ENCODE measurements at regions not wholly inside any gene's neighbourhood (a gene's known extent, or its start where the extent isn't known, plus 50 kb on each side); places are given as distances from the start of the nearest gene placed in this dataset.

DNA sequence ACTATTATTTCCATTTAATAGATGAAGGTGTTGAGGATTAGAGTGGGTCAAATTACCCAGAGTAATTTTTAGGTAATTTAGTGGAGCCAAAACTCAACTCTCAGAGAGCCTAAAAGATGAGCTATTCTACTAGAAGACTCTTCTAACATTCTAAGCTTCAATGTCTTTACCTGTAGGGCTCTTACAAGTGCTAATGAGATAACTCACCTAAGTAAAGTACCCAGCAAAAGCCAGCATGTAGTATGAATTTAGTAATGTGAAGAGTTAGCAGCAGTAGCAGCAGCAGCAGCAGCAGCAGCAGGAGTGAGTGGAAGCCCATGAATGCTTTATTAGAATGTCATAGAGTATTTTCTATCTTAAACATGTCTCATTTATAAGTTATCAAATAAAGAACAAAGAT, 1239.2 kb downstream of the FAM181B start:
- H2BK20ac ChIP-seq (ENCODE audit: low read length): no peak overlapping the region
- no peak overlapping the region for H3K4me3 ChIP-seq (ENCODE audit: extremely low read depth in 1 of 4, insufficient read depth in 2 of 4, low read depth in 3 of 4, low read length in 4 of 4)
- FAIRE-seq (no peak), DNase-seq (ENCODE audit: low read depth in 1 of 2, low spot score in 2 of 2) (no peak)
- H4K91ac ChIP-seq (replicated peaks; ENCODE audit: insufficient read length, low read length): no peak overlapping the region
- no peaks in the 10 kb centered on the region for H3K36me3 ChIP-seq (ENCODE audit: control insufficient read depth in 2 of 4, insufficient read depth in 4 of 4, low read length in 3 of 4)
- H4K8ac ChIP-seq (ENCODE audit: extremely low read depth, insufficient read depth, low read length): no peak overlapping the region
- H3K23ac ChIP-seq (ENCODE audit: insufficient read length): no peak overlapping the region
- H3K9me3 ChIP-seq (ENCODE audit: insufficient read depth in 2 of 2, low read depth in 1 of 2, low read length in 1 of 2): no peaks in the 10 kb centered on the region
- H2BK120ac ChIP-seq (replicated peaks; ENCODE audit: low read depth, low read length): no peak overlapping the region
- no peaks in the 10 kb centered on the region for H3K23me2 ChIP-seq (ENCODE audit: low read depth, low read length)
- no peak overlapping the region for H3K9ac ChIP-seq (replicated peaks in 1 of 4; ENCODE audit: extremely low read depth in 1 of 4, low read depth in 3 of 4, low read length in 3 of 4)
- no peaks in the 10 kb centered on the region for H3K79me2 ChIP-seq (ENCODE audit: control insufficient read depth in 1 of 2, insufficient read depth in 2 of 2, low read length in 2 of 2)
- no peak overlapping the region for H2AFZ ChIP-seq (ENCODE audit: low read length)
- H3K4me2 ChIP-seq (ENCODE audit: insufficient read depth in 1 of 2, low read depth in 2 of 2, low read length in 2 of 2): no peak overlapping the region
- H2BK5ac ChIP-seq (ENCODE audit: low read depth, low read length): no peak overlapping the region
- H3K4ac ChIP-seq (replicated peaks; ENCODE audit: insufficient read length, low read depth, low read length): no peak overlapping the region
- no peak overlapping the region for H3K18ac ChIP-seq (ENCODE audit: extremely low read depth, low read length)
- H3K27me3 ChIP-seq (replicated peaks in 1 of 4; ENCODE audit: control insufficient read depth in 3 of 4, extremely low read depth in 1 of 4, insufficient read depth in 3 of 4, low read length in 3 of 4): no peaks in the 10 kb centered on the region
- H3K27ac ChIP-seq (ENCODE audit: low read depth, low read length): no peak overlapping the region
- peaks cover 0 to 3% (median 2%) of the 10 kb centered on the region in 4 experiments; a peak in 3 of 7 replicates for H3K4me1 ChIP-seq (replicated peaks in 1 of 4; ENCODE audit: control insufficient read depth in 3 of 4, insufficient read depth in 4 of 4, low read length in 3 of 4)
- no peaks in the 10 kb centered on the region for H3K79me1 ChIP-seq (ENCODE audit: low read depth, low read length)
- no peak overlapping the region for H4K5ac ChIP-seq (ENCODE audit: insufficient read length, low read depth, low read length)
- H2BK12ac ChIP-seq (ENCODE audit: low read depth, low read length): no peak overlapping the region
- CTCF ChIA-PET (ENCODE audit: partially characterized antibody): interaction anchor here (0.8 kb wide), 1 partner anchor 11 kb away, joined by 3 read pairs; no protein-coding TSS in a partner anchor
- no peak overlapping the region for H2AK5ac ChIP-seq (ENCODE audit: low read depth, low read length)
- H4K20me1 ChIP-seq (replicated peaks in 1 of 2; ENCODE audit: control insufficient read depth in 1 of 2, insufficient read depth in 2 of 2, low read length in 2 of 2): no peaks in the 10 kb centered on the region
- H3K14ac ChIP-seq (ENCODE audit: insufficient read length): no peak overlapping the region
- POLR2A ChIA-PET (ENCODE audit: partially characterized antibody): no interaction called here
- H3K56ac ChIP-seq (replicated peaks; ENCODE audit: insufficient read length, low read depth, low read length): no peak overlapping the region
- H2BK15ac ChIP-seq (ENCODE audit: low read length): no peak overlapping the region
- TF ChIP-seq HDAC2 (IDR thresholded peaks at IDR 0.05; ENCODE audit: borderline replicate concordance in 1 of 2, low read depth in 2 of 2, low read length in 2 of 2): no peak
- TF ChIP-seq RAD21 (IDR thresholded peaks at IDR 0.05 in 1 of 2, conservative IDR thresholded peaks at IDR 0.05 in 1 of 2; ENCODE audit: low read depth in 2 of 2, low read length in 2 of 2): no peak
- TF ChIP-seq YY1 (IDR thresholded peaks at IDR 0.05; ENCODE audit: low read depth, low read length): no peak
- no peak for TF ChIP-seq FOSL1 (IDR thresholded peaks at IDR 0.05; ENCODE audit: insufficient read depth, low read depth, low read length)
- TF ChIP-seq RXRA (IDR thresholded peaks at IDR 0.05; ENCODE audit: insufficient read depth, low read depth, low read length): no peak
- TF ChIP-seq CBX5 (IDR thresholded peaks at IDR 0.05; ENCODE audit: low read depth, low read length): no peak
- TF ChIP-seq RBBP5 (IDR thresholded peaks at IDR 0.05; ENCODE audit: borderline replicate concordance, low read depth, low read length): no peak

Measured in H1 (cell line).